ENCODE measurements at regions not wholly inside any gene's neighbourhood (a gene's known extent, or its start where the extent isn't known, plus 50 kb on each side); places are given as distances from the start of the nearest gene placed in this dataset.

DNA sequence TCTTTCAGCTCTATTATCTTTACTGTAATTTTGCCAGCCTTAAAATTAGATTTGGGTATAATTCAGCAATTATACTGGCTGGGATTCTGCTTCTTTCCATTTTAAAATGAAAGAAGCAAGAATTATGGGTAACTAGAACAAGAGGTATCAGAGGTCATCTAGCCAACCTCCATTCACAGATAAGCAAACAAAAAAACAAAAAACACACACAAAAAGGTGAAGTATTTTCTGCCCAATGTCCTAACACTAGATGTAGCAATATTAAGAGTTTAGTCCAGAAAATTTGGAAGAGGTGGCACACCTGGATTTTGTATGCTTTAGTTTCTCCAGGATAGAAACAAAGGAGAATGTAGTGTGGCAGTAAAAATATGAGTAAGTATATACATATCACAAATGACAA is 68.1 kb upstream of the ANXA1 start:
- H3K4me2 ChIP-seq (ENCODE audit: insufficient read depth, low read length): no peak overlapping the region
- in situ Hi-C loops (cut with MboI): no loop called here
- H3K9me1 ChIP-seq (ENCODE audit: control insufficient read depth, insufficient read depth, low read length): no peaks in the 10 kb centered on the region
- ATAC-seq (no peak), FAIRE-seq (no peak), DNase-seq (ENCODE audit: extremely low read depth in 1 of 4, low spot score in 3 of 4) (no peak)
- no peaks in the 10 kb centered on the region for H3K79me2 ChIP-seq (ENCODE audit: control insufficient read depth, insufficient read depth, low read length)
- intact Hi-C loops (cut with micrococcal nuclease): loop anchor here (2.0 to 5.0 kb wide), 3 partner anchors 59 to 226 kb away; no protein-coding TSS in a partner anchor
- peak overlapping the region; percentile 44; the same call in 1 of the 2 replicates for H2AFZ ChIP-seq (ENCODE audit: low read depth, low read length)
- no peaks in the 10 kb centered on the region for H4K20me1 ChIP-seq (replicated peaks; ENCODE audit: control insufficient read depth, insufficient read depth, low read length)
- BruUV-seq (replicated peaks): no TSS peak
- H3K9me3 ChIP-seq (replicated peaks; ENCODE audit: control insufficient read depth, insufficient read depth, low read depth, low read length): no peaks in the 10 kb centered on the region
- H3K9ac ChIP-seq (ENCODE audit: insufficient read depth in 1 of 2, low read depth in 2 of 2, low read length in 2 of 2): no peak overlapping the region
- H3K4me1 ChIP-seq (replicated peaks in 1 of 2; ENCODE audit: control insufficient read depth in 2 of 2, insufficient read depth in 2 of 2, low read length in 2 of 2): no peaks in the 10 kb centered on the region; a peak in 1 of 5 replicates
- POLR2A ChIA-PET: no interaction called here
- no peak overlapping the region for H3K4me3 ChIP-seq
- TF ChIP-seq ZNF282 (CRISPR knock-in tag; IDR thresholded peaks at IDR 0.05) (no peak), MCM7 (IDR thresholded peaks at IDR 0.05) (no peak), HCFC1 (IDR thresholded peaks at IDR 0.05; ENCODE audit: low read depth, low read length) (no peak), NR2F6 (CRISPR knock-in tag; IDR thresholded peaks at IDR 0.05) (no peak), POLR2A (conservative IDR thresholded peaks at IDR 0.05) (no peak), ZNF695 (CRISPR knock-in tag; IDR thresholded peaks at IDR 0.05) (no peak), TAF15 (IDR thresholded peaks at IDR 0.05; ENCODE audit: low read depth, low read length) (no peak), MTA1 (IDR thresholded peaks at IDR 0.05; ENCODE audit: borderline replicate concordance) (no peak), ZFP1 (CRISPR knock-in tag; IDR thresholded peaks at IDR 0.05) (no peak), ARHGAP35 (IDR thresholded peaks at IDR 0.05; ENCODE audit: partially characterized antibody) (no peak), NRF1 (conservative IDR thresholded peaks at IDR 0.05 in 1 of 2, IDR thresholded peaks at IDR 0.05 in 1 of 2) (no peak), ZNF140 (CRISPR knock-in tag; IDR thresholded peaks at IDR 0.05) (no peak)
- TF ChIP-seq, protein P1, sequence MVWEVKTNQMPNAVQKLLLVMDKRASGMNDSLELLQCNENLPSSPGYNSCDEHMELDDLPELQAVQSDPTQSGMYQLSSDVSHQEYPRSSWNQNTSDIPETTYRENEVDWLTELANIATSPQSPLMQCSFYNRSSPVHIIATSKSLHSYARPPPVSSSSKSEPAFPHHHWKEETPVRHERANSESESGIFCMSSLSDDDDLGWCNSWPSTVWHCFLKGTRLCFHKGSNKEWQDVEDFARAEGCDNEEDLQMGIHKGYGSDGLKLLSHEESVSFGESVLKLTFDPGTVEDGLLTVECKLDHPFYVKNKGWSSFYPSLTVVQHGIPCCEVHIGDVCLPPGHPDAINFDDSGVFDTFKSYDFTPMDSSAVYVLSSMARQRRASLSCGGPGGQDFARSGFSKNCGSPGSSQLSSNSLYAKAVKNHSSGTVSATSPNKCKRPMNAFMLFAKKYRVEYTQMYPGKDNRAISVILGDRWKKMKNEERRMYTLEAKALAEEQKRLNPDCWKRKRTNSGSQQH (CRISPR knock-in tag; IDR thresholded peaks at IDR 0.05): no peak
- no peaks in the 10 kb centered on the region for H3K36me3 ChIP-seq (ENCODE audit: control insufficient read depth, insufficient read depth, low read length)
- H3K27ac ChIP-seq (ENCODE audit: extremely low read depth, low read depth, low read length): no peak overlapping the region
- CTCF ChIA-PET (ENCODE audit: low intra/inter-chr PET ratio): no interaction called here
- no peaks in the 10 kb centered on the region for H3K27me3 ChIP-seq (ENCODE audit: control insufficient read depth in 2 of 2, insufficient read depth in 2 of 2, low read length in 2 of 2)
